HuH-7 (cell line): ENCODE measurements at regions not wholly inside any gene's neighbourhood (a gene's known extent, or its start where the extent isn't known, plus 50 kb on each side); places are given as distances from the start of the nearest gene placed in this dataset.

Source experiments
- DNase-seq: peaks from one replicate; pipeline ENCODE4 v3.0.0; 2011; ENCODE audit warnings: low spot score

DNA sequence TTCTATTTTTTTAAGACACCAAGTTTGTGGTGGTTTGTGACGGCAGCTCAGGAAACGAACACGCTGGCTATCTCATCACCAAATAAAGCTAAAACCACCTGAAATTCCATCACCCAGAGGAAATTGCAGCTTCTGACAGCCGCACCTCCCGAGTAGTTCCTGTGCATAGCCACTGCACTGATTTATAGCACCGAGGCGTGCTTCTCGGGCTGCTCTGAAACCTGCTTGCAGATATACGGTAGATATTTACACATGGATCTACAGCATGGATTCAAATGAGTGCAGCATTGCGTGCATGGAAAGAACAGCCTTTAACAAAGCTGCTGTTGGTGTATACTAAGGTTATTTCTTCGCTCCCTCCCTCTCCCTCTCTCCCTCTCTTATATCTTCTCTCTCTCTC lies 153.8 kb downstream of the PHF2 start:
- no peak for DNase-seq
